ENCODE measurements at regions not wholly inside any gene's neighbourhood (a gene's known extent, or its start where the extent isn't known, plus 50 kb on each side); places are given as distances from the start of the nearest gene placed in this dataset.

DNA sequence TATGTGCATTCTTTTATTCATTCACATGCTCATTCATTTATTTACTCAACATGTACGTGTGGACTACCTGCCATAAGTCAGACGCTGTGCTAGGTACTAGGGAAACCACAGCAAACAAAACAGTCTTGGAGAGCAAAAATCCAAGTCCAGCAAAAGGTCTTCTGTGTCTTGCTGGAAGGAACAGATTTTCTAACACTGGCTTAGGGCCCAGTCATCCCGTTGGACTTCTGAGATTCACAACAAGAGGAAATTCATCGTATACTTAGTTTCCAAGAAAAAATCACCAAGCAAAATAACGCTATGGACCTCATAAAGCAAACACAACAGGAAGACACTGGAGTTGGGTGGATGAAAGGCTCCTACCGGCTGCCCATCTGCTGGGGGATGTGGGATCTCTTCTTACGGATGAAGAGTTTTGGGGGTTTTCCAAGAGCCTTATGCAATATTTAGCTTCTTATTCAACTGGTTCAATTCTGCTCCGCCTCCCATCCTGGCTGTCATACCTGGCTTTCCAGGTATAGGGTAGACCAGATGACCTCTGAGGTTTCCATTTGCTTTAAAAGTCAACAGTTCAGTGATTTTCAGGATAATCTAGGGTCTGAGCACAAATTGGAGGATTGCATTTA is 262.7 kb downstream of the HAUS1 start:
- intact Hi-C loops (cut with DNase I): no loop called here
- DNase-seq (no peak), ATAC-seq (ENCODE audit: low FRiP score) (no peak)

DNA sequence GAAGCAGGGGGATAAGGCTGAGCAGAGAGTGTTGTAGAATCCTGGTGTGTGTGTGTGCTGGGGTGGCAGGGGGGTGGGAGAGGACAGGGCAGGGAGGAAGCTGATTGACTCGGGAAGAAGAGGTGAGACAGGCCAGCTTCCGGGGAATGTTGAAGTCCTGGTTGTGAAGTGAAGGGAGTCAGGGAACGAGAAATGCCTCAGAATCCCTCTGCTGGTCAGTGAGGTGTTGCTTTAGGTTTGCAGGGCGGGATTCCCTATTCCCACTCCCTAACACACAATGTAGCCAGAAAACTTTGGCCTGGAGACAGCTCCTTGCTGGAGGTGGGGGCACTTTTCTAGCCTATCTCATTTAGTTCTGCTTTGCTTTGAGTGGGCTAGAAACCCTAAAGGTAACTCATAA is 265.1 kb downstream of the HAUS1 start:
- H3K27ac ChIP-seq (ENCODE audit: low read depth in 1 of 2, low read length in 2 of 2): no peak overlapping the region
- 57 to 61% methylated on average over 4 of the region's 4 CpGs for WGBS, 2 donors
- ATAC-seq (ENCODE audit: low FRiP score): no peak
- H3K36me3 ChIP-seq (ENCODE audit: control insufficient read depth in 1 of 2, insufficient read depth in 2 of 2, low read length in 1 of 2): no peaks in the 10 kb centered on the region
- H3K4me3 ChIP-seq (ENCODE audit: low read length in 2 of 2): no peak overlapping the region
- intact Hi-C loops (cut with DNase I): no loop called here
- no peak for DNase-seq
- H3K9me3 ChIP-seq (ENCODE audit: control insufficient read depth, low read length): no peaks in the 10 kb centered on the region
- H3K4me1 ChIP-seq (ENCODE audit: control insufficient read depth in 1 of 2, insufficient read depth in 2 of 2, low read length in 2 of 2): no peaks in the 10 kb centered on the region
- H3K27me3 ChIP-seq (ENCODE audit: control insufficient read depth in 1 of 2, insufficient read depth in 2 of 2, low read length in 1 of 2): no peaks in the 10 kb centered on the region

More for the DNA sequence above, 262.7 kb downstream of the HAUS1 start:
- 62 to 68% methylated on average over 8 of the region's 8 CpGs for WGBS, 2 donors
- Histone ChIP-seq H3K27ac (ENCODE audit: low read depth in 1 of 2, low read length in 2 of 2) (no peak overlapping the region), H3K27me3 (ENCODE audit: control insufficient read depth in 1 of 2, insufficient read depth in 2 of 2, low read length in 1 of 2) (no peaks in the 10 kb centered on the region), H3K9me3 (ENCODE audit: control insufficient read depth, low read length) (no peaks in the 10 kb centered on the region), H3K4me3 (ENCODE audit: low read length in 2 of 2) (no peak overlapping the region), H3K36me3 (ENCODE audit: control insufficient read depth in 1 of 2, insufficient read depth in 2 of 2, low read length in 1 of 2) (no peaks in the 10 kb centered on the region), H3K4me1 (ENCODE audit: control insufficient read depth in 1 of 2, insufficient read depth in 2 of 2, low read length in 2 of 2) (no peaks in the 10 kb centered on the region)

DNA sequence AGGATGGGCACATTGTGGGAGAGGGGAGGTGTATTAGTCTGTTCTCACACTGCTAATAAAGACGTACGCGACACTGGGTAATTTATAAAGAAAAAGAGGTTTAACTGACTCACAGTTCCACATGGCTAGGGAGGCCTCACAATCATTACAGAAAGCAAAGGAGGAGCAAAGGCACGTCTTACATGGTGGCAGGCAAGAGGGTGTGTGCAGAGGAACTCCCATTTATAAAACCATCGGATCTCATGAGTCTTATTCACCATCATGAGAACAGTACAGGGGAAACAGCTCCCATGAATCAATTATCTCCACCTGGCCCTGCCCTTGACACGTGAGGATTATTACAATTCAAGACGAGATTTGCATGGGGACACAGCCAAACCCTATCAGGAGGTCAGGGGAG is 266.7 kb downstream of the HAUS1 start:
- intact Hi-C loops (cut with DNase I): no loop called here
- no peaks in the 10 kb centered on the region for H3K9me3 ChIP-seq (ENCODE audit: control insufficient read depth, low read length)
- H3K4me1 ChIP-seq (ENCODE audit: control insufficient read depth in 1 of 2, insufficient read depth in 2 of 2, low read length in 2 of 2): no peaks in the 10 kb centered on the region
- no peak overlapping the region for H3K4me3 ChIP-seq (ENCODE audit: low read length in 2 of 2)
- H3K27ac ChIP-seq (ENCODE audit: low read depth in 1 of 2, low read length in 2 of 2): no peak overlapping the region
- H3K36me3 ChIP-seq (ENCODE audit: control insufficient read depth in 1 of 2, insufficient read depth in 2 of 2, low read length in 1 of 2): no peaks in the 10 kb centered on the region
- DNase-seq (no peak), ATAC-seq (ENCODE audit: low FRiP score) (no peak)
- 83 to 87% methylated on average over 7 of the region's 7 CpGs for WGBS, 2 donors
- no peaks in the 10 kb centered on the region for H3K27me3 ChIP-seq (ENCODE audit: control insufficient read depth in 1 of 2, insufficient read depth in 2 of 2, low read length in 1 of 2)

DNA sequence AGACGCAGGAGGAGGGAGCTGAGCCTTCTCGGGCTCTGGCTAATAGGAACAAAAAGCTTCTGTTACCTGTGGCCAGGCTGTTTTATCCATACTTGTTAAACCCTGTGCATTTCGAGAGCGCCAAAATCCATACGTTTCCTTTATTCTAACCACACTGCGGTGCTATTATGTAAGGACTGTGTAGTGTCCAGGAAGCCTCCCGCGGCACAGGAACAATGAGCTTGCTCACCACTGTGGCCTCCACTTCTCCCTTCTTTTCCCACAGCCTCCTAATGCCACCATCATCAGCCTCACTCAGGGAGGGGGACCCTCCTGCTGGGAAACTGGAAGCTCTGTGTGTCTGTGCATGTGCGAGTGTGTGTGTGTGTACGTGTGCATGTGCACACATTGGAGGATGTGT is 268.5 kb downstream of the HAUS1 start:
- no peaks in the 10 kb centered on the region for H3K9me3 ChIP-seq (ENCODE audit: control insufficient read depth, low read length)
- H3K27ac ChIP-seq (ENCODE audit: low read depth in 1 of 2, low read length in 2 of 2): no peak overlapping the region
- DNase-seq (no peak), ATAC-seq (ENCODE audit: low FRiP score) (no peak)
- no peaks in the 10 kb centered on the region for H3K36me3 ChIP-seq (ENCODE audit: control insufficient read depth in 1 of 2, insufficient read depth in 2 of 2, low read length in 1 of 2)
- intact Hi-C loops (cut with DNase I): no loop called here
- H3K4me3 ChIP-seq (ENCODE audit: low read length in 2 of 2): no peak overlapping the region
- H3K27me3 ChIP-seq (ENCODE audit: control insufficient read depth in 1 of 2, insufficient read depth in 2 of 2, low read length in 1 of 2): no peaks in the 10 kb centered on the region
- no peaks in the 10 kb centered on the region for H3K4me1 ChIP-seq (ENCODE audit: control insufficient read depth in 1 of 2, insufficient read depth in 2 of 2, low read length in 2 of 2)
- WGBS, 2 donors: 89 to 90% methylated on average over 10 of the region's 10 CpGs

GRCh38 chr18:46373131-46373530 is 268.9 kb downstream of the HAUS1 start:
- H3K4me1 ChIP-seq (ENCODE audit: control insufficient read depth in 1 of 2, insufficient read depth in 2 of 2, low read length in 2 of 2): no peaks in the 10 kb centered on the region
- ATAC-seq (ENCODE audit: low FRiP score) (no peak), DNase-seq (no peak)
- no peak overlapping the region for H3K27ac ChIP-seq (ENCODE audit: low read depth in 1 of 2, low read length in 2 of 2)
- intact Hi-C loops (cut with DNase I): no loop called here
- H3K4me3 ChIP-seq (ENCODE audit: low read length in 2 of 2): no peak overlapping the region
- no peaks in the 10 kb centered on the region for H3K27me3 ChIP-seq (ENCODE audit: control insufficient read depth in 1 of 2, insufficient read depth in 2 of 2, low read length in 1 of 2)
- H3K9me3 ChIP-seq (ENCODE audit: control insufficient read depth, low read length): no peaks in the 10 kb centered on the region
- 70 to 79% methylated on average over 2 of the region's 2 CpGs for WGBS, 2 donors
- no peaks in the 10 kb centered on the region for H3K36me3 ChIP-seq (ENCODE audit: control insufficient read depth in 1 of 2, insufficient read depth in 2 of 2, low read length in 1 of 2)

GRCh38 chr18:46373791-46374190 is 269.6 kb downstream of the HAUS1 start:
- no peak for DNase-seq

GRCh38 chr18:46374850-46375249 is 270.7 kb downstream of the HAUS1 start:
- H3K27me3 ChIP-seq (ENCODE audit: control insufficient read depth in 1 of 2, insufficient read depth in 2 of 2, low read length in 1 of 2): no peaks in the 10 kb centered on the region
- WGBS, 2 donors: 54 to 61% methylated on average over 6 of the region's 6 CpGs
- no peak overlapping the region for H3K27ac ChIP-seq (ENCODE audit: low read depth in 1 of 2, low read length in 2 of 2)
- no peak for DNase-seq
- H3K36me3 ChIP-seq (ENCODE audit: control insufficient read depth in 1 of 2, insufficient read depth in 2 of 2, low read length in 1 of 2): no peaks in the 10 kb centered on the region
- intact Hi-C loops (cut with DNase I): no loop called here
- no peaks in the 10 kb centered on the region for H3K4me1 ChIP-seq (ENCODE audit: control insufficient read depth in 1 of 2, insufficient read depth in 2 of 2, low read length in 2 of 2)
- no peaks in the 10 kb centered on the region for H3K9me3 ChIP-seq (ENCODE audit: control insufficient read depth, low read length)
- no peak overlapping the region for H3K4me3 ChIP-seq (ENCODE audit: low read length in 2 of 2)
- ATAC-seq (ENCODE audit: low FRiP score): no peak

More at GRCh38 chr18:46373791-46374190, 269.6 kb downstream of the HAUS1 start:
- no peak overlapping the region for H3K27ac ChIP-seq (ENCODE audit: low read depth in 1 of 2, low read length in 2 of 2)
- H3K9me3 ChIP-seq (ENCODE audit: control insufficient read depth, low read length): no peaks in the 10 kb centered on the region
- WGBS, 2 donors: 78 to 79% methylated on average over 7 of the region's 7 CpGs
- no peak for ATAC-seq (ENCODE audit: low FRiP score)
- no peaks in the 10 kb centered on the region for H3K27me3 ChIP-seq (ENCODE audit: control insufficient read depth in 1 of 2, insufficient read depth in 2 of 2, low read length in 1 of 2)
- H3K4me3 ChIP-seq (ENCODE audit: low read length in 2 of 2): no peak overlapping the region
- intact Hi-C loops (cut with DNase I): no loop called here
- no peaks in the 10 kb centered on the region for H3K4me1 ChIP-seq (ENCODE audit: control insufficient read depth in 1 of 2, insufficient read depth in 2 of 2, low read length in 2 of 2)
- no peaks in the 10 kb centered on the region for H3K36me3 ChIP-seq (ENCODE audit: control insufficient read depth in 1 of 2, insufficient read depth in 2 of 2, low read length in 1 of 2)

- no peak for DNase-seq
- intact Hi-C loops (cut with DNase I): no loop called here
- H3K4me1 ChIP-seq (ENCODE audit: control insufficient read depth in 1 of 2, insufficient read depth in 2 of 2, low read length in 2 of 2): no peaks in the 10 kb centered on the region
- no peak overlapping the region for H3K4me3 ChIP-seq (ENCODE audit: low read length in 2 of 2)
- WGBS, 2 donors: 96 to 98% methylated on average over 1 of the region's 1 CpG
- H3K27ac ChIP-seq (ENCODE audit: low read depth in 1 of 2, low read length in 2 of 2): no peak overlapping the region
- no peak for ATAC-seq (ENCODE audit: low FRiP score)
- H3K27me3 ChIP-seq (ENCODE audit: control insufficient read depth in 1 of 2, insufficient read depth in 2 of 2, low read length in 1 of 2): no peaks in the 10 kb centered on the region
- H3K9me3 ChIP-seq (ENCODE audit: control insufficient read depth, low read length): no peaks in the 10 kb centered on the region
- H3K36me3 ChIP-seq (ENCODE audit: control insufficient read depth in 1 of 2, insufficient read depth in 2 of 2, low read length in 1 of 2): no peaks in the 10 kb centered on the region
Measured at GRCh38 chr18:46377557-46377956, 273.4 kb downstream of the HAUS1 start.

DNA sequence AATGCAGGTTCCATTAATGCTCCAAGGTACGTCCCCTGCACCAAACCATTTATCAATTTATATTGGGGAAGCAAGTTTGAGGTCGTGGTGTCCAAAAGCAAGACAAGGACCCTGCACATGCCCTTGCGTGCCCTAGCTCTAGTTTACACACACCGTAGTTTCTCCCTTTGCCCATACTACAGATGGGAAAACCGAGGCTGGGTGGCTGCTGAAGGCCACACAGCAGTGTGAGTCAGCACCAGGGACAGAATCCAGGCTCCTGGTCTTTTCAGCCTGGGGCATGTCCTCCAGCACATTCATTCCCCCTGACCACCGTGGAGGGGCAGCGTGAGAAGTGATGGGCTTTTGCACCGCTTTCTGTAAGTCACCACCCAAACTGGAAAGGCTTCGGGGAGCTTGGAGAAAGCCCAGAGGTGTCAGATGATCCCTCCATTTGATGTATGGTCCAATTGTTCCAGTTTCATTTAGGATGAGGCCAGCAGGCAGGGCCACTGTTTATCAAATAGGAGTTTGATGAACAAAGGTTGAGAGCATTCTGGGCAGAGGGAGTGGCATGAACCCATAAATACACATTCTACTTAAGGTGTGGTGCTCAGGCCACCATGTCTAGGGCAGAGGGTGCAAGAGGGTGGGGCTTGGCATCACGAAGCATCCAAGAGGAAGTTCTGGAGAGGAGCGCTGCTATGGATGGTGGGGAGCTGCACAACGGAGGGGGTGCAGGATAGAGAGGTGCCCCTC is 274.1 kb downstream of the HAUS1 start:
- H3K27ac ChIP-seq (ENCODE audit: low read depth in 1 of 2, low read length in 2 of 2): no peak overlapping the region
- DNase-seq (no peak), ATAC-seq (ENCODE audit: low FRiP score) (no peak)
- H3K9me3 ChIP-seq (ENCODE audit: control insufficient read depth, low read length): no peaks in the 10 kb centered on the region
- H3K4me3 ChIP-seq (ENCODE audit: low read length in 2 of 2): no peak overlapping the region
- 84 to 87% methylated on average over 12 of the region's 12 CpGs for WGBS, 2 donors
- no peaks in the 10 kb centered on the region for H3K4me1 ChIP-seq (ENCODE audit: control insufficient read depth in 1 of 2, insufficient read depth in 2 of 2, low read length in 2 of 2)
- intact Hi-C loops (cut with DNase I): no loop called here
- no peaks in the 10 kb centered on the region for H3K36me3 ChIP-seq (ENCODE audit: control insufficient read depth in 1 of 2, insufficient read depth in 2 of 2, low read length in 1 of 2)
- no peaks in the 10 kb centered on the region for H3K27me3 ChIP-seq (ENCODE audit: control insufficient read depth in 1 of 2, insufficient read depth in 2 of 2, low read length in 1 of 2)

Measured in aorta (tissue), 5 donors.